A549 (cell line): ENCODE measurements at regions not wholly inside any gene's neighbourhood (a gene's known extent, or its start where the extent isn't known, plus 50 kb on each side); places are given as distances from the start of the nearest gene placed in this dataset.

ENCODE experiments used
- BHLHE40 ChIP-seq: IDR thresholded peaks from 2 replicates; pipeline ENCODE4 v1.6.1; 2012; ENCODE audit warnings: low read depth, low read length, inconsistent platforms
- CEBPB ChIP-seq, 2 experiments: fragments of >200 bp in 1 of 2; sonication (Bioruptor Twin) in 1 of 2; formaldehyde crosslinking in 1 of 2; IDR thresholded peaks; 2 replicates each; pipeline ENCODE4 v1.6.1; 2012 to 2016
- CTCF ChIP-seq: fragments of >200 bp; sonication (Bioruptor Twin); formaldehyde crosslinking; IDR thresholded peaks from 3 replicates; pipeline ENCODE4 v1.5.1; 2016
- ESRRA ChIP-seq: fragments of 150-350 bp; IDR thresholded peaks from 2 replicates; pipeline ENCODE4 v1.6.1; 2014; ENCODE audit warnings: mild to moderate bottlenecking, low read length, borderline replicate concordance
- FOXS1 ChIP-seq: fragments of 250-450 bp; sonication (Bioruptor Pico); IDR thresholded peaks from 2 replicates; pipeline ENCODE4 v1.5.0; 2020; ENCODE audit warnings: mild to moderate bottlenecking, moderate library complexity
- JUNB ChIP-seq: fragments of >200 bp; sonication (Bioruptor Twin); formaldehyde crosslinking; IDR thresholded peaks from 2 replicates; pipeline ENCODE4 v1.6.1; 2016
- MAX ChIP-seq: IDR thresholded peaks from 2 replicates; pipeline ENCODE4 v1.6.1; 2012
- POLR2A ChIP-seq: IDR thresholded peaks from 2 replicates; pipeline ENCODE4 v1.6.1; 2012; ENCODE audit warnings: mild to moderate bottlenecking, low read length
- REST ChIP-seq: fragments of 200-600 bp; sonication (generic); IDR thresholded peaks from 2 replicates; pipeline ENCODE4 v1.6.1; 2016; ENCODE audit warnings: antibody characterized with exemption, mild to moderate bottlenecking, moderate library complexity
- USF2 ChIP-seq: fragments of 450-650 bp; IDR thresholded peaks from 2 replicates; pipeline ENCODE4 v1.6.1; 2014; ENCODE audit warnings: antibody characterized with exemption

GRCh38 chr13:22091971-22092300, 421.1 kb downstream of the FGF9 start:
- TF ChIP-seq MAX, result no peak
- no peak for TF ChIP-seq CTCF
- TF ChIP-seq CEBPB (IDR thresholded peaks at IDR 0.05), result no peak
- TF ChIP-seq USF2, result no peak
- TF ChIP-seq POLR2A, result no peak
- no peak for TF ChIP-seq JUNB
- TF ChIP-seq FOXS1 (CRISPR knock-in tag), result no peak
- no peak for TF ChIP-seq REST
- no peak for TF ChIP-seq BHLHE40
- TF ChIP-seq ESRRA, result no peak
